Peyer's patch (tissue), 4 donors: ENCODE measurements at regions not wholly inside any gene's neighbourhood (a gene's known extent, or its start where the extent isn't known, plus 50 kb on each side); places are given as distances from the start of the nearest gene placed in this dataset.

Source experiments
- POLR2A ChIP-seq, 2 donors: fragments of 450-650 bp; IDR thresholded peaks; one replicate each; pipeline ENCODE4 v1.5.1; 2017; ENCODE audit warnings: antibody characterized with exemption in 2 of 2, mild to moderate bottlenecking in 2 of 2, moderate library complexity in 2 of 2
- TF ChIP-seq, protein P1 (sequence below), 6 experiments: fragments of 450-650 bp in 4 of 6; fragments of 200-600 bp in 2 of 6; sonication (generic) in 1 of 6; IDR thresholded peaks; one replicate each; pipeline ENCODE4 v1.5.1; 2017 to 2019; ENCODE audit warnings: antibody characterized with exemption in 6 of 6, mild to moderate bottlenecking in 3 of 6, moderate library complexity in 1 of 6

DNA sequence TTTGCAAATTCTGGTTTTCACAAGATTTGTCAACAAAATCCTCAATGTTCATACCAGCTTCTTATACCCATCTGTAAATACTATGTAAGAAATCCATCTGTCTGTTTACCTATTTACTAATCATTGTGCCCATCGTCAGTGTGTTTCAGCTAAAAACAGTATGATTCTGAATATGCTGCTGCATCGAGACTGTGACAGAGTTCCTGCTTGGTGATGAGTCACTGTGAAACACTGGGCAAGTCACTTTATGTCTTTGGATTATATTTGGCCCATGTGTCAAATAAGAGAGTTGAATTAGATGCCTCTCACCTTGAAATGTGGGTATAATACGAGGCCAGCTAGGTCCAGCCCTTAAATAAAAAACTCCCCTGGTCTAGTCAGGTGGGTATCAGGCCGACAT is 79.3 kb downstream of the CBLL2 start:
- TF ChIP-seq, protein P1, sequence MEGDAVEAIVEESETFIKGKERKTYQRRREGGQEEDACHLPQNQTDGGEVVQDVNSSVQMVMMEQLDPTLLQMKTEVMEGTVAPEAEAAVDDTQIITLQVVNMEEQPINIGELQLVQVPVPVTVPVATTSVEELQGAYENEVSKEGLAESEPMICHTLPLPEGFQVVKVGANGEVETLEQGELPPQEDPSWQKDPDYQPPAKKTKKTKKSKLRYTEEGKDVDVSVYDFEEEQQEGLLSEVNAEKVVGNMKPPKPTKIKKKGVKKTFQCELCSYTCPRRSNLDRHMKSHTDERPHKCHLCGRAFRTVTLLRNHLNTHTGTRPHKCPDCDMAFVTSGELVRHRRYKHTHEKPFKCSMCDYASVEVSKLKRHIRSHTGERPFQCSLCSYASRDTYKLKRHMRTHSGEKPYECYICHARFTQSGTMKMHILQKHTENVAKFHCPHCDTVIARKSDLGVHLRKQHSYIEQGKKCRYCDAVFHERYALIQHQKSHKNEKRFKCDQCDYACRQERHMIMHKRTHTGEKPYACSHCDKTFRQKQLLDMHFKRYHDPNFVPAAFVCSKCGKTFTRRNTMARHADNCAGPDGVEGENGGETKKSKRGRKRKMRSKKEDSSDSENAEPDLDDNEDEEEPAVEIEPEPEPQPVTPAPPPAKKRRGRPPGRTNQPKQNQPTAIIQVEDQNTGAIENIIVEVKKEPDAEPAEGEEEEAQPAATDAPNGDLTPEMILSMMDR (IDR thresholded peaks at IDR 0.05), result no peak
- TF ChIP-seq POLR2A (IDR thresholded peaks at IDR 0.05), result no peak
